CD8-positive, alpha-beta memory T cell (primary cell): ENCODE measurements at regions not wholly inside any gene's neighbourhood (a gene's known extent, or its start where the extent isn't known, plus 50 kb on each side); places are given as distances from the start of the nearest gene placed in this dataset.
"Not testable (repeated sequence)": the region's sequence is repeated elsewhere in the genome, so short reads cannot be mapped to it uniquely, and the experiment has no call there.

Source experiments
- CTCF ChIA-PET: fragments of 350-600 bp; sonication (Branson Sonifier 250); formaldehyde crosslinking; loops from one replicate; lab custom pipeline; 2021; ENCODE audit warnings: antibody characterized with exemption; lab: Charles Lee
- POLR2A ChIA-PET: fragments of 350-600 bp; sonication (Branson Sonifier 250); formaldehyde crosslinking; loops from one replicate; lab custom pipeline; 2021; ENCODE audit warnings: antibody characterized with exemption; lab: Charles Lee
- DNase-seq, 5 donors: peaks; one replicate each; pipeline versions ENCODE4 v3.0.0 to v3.0.0-alpha.2; 2020 to 2022; ENCODE audit warnings: mixed read lengths in 1 of 5
- H3K27ac ChIP-seq: one replicate; pipeline ENCODE4 v1.7.0; 2013; ENCODE audit warnings: low read depth, mild to moderate bottlenecking, low read length, moderate library complexity
- H3K27me3 ChIP-seq: 2 replicates; pipeline ENCODE4 v1.7.0; 2013; ENCODE audit warnings: low read length, mild to moderate bottlenecking; ENCODE audit not compliant: insufficient read depth, poor library complexity, severe bottlenecking
- H3K36me3 ChIP-seq: 2 replicates; pipeline ENCODE4 v1.7.0; 2013; ENCODE audit warnings: mild to moderate bottlenecking, low read length, moderate library complexity; ENCODE audit not compliant: insufficient read depth
- H3K4me1 ChIP-seq: 2 replicates; pipeline ENCODE4 v1.7.0; 2013; ENCODE audit warnings: mild to moderate bottlenecking, low read length, moderate library complexity; ENCODE audit not compliant: insufficient read depth
- H3K4me3 ChIP-seq: 2 replicates; pipeline ENCODE4 v1.7.0; 2013; ENCODE audit warnings: mild to moderate bottlenecking, low read length
- H3K9me3 ChIP-seq: 2 replicates; pipeline ENCODE4 v1.7.0; 2013; ENCODE audit warnings: mild to moderate bottlenecking, low read length
- H3K27ac Mint-ChIP-seq, 8 donors: one replicate each; pipeline ENCODE4 v1.8.0; 2020 to 2021; ENCODE audit warnings: mixed read lengths in 8 of 8, mild to moderate bottlenecking in 6 of 8, inconsistent platforms in 3 of 8, moderate library complexity in 3 of 8
- H3K27me3 Mint-ChIP-seq, 2 donors: one replicate each; pipeline ENCODE4 v1.8.0; 2020 to 2021; ENCODE audit warnings: mixed read lengths in 2 of 2, mild to moderate bottlenecking in 1 of 2, moderate library complexity in 1 of 2
- H3K36me3 Mint-ChIP-seq, 3 donors: one replicate each; pipeline ENCODE4 v1.8.0; 2020 to 2021; ENCODE audit warnings: mixed read lengths in 3 of 3, inconsistent platforms in 1 of 3, mild to moderate bottlenecking in 1 of 3
- H3K4me1 Mint-ChIP-seq, 3 donors: one replicate each; pipeline ENCODE4 v1.8.0; 2020 to 2021; ENCODE audit warnings: mixed read lengths in 3 of 3, inconsistent platforms in 1 of 3, mild to moderate bottlenecking in 1 of 3
- H3K4me3 Mint-ChIP-seq, 7 donors: one replicate each; pipeline ENCODE4 v1.8.0; 2020 to 2021; ENCODE audit warnings: mixed read lengths in 7 of 7, mild to moderate bottlenecking in 6 of 7, moderate library complexity in 4 of 7, inconsistent platforms in 2 of 7
- H3K9me3 Mint-ChIP-seq, 5 donors: one replicate each; pipeline ENCODE4 v1.8.0; 2020 to 2022; ENCODE audit warnings: mixed read lengths in 5 of 5, mild to moderate bottlenecking in 3 of 5, moderate library complexity in 2 of 5, inconsistent platforms in 1 of 5

DNA sequence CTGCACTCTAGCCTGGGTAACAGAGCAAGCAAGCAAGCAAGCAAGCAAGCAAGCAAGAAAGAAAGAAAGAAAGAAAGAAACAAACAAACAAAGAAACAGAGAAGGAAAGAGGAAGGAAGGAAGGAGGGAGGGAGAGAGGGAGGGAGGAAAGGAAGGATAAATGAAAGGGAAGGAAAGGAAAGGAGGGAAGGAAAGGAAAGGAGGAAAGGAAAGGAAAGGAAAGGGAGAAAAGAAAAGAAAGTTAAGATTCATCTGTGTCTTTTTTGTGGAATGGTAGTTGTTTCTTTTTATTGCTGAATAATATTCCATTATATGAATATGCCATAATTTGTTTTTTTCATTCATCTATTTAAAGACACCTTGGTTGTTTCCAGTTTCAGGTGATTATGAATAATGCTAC is 506.9 kb upstream of the NAALADL2 start:
- no peaks in the 10 kb centered on the region for H3K4me1 ChIP-seq
- CTCF ChIA-PET, result no interaction called here
- no peak for DNase-seq
- H3K4me3 ChIP-seq, result no peak overlapping the region
- H3K4me1 Mint-ChIP-seq, result no peaks in the 10 kb centered on the region
- H3K27ac Mint-ChIP-seq, result no peak overlapping the region
- H3K9me3 Mint-ChIP-seq, result peaks cover 0 to 21% (median 4%) of the 10 kb centered on the region in 5 donors
- no peaks in the 10 kb centered on the region for H3K27me3 ChIP-seq
- POLR2A ChIA-PET, result no interaction called here
- no peaks in the 10 kb centered on the region for H3K27me3 Mint-ChIP-seq
- no peaks in the 10 kb centered on the region for H3K9me3 ChIP-seq
- H3K27ac ChIP-seq, result no peak overlapping the region
- H3K36me3 ChIP-seq, result no peaks in the 10 kb centered on the region
- no peak overlapping the region for H3K4me3 Mint-ChIP-seq
- H3K36me3 Mint-ChIP-seq, result no peaks in the 10 kb centered on the region

GRCh38 chr3:174355505-174355904 is 503.6 kb upstream of the NAALADL2 start:
- Mint-ChIP-seq H3K27ac (no peak overlapping the region), H3K36me3 (no peaks in the 10 kb centered on the region), H3K4me3 (no peak overlapping the region), H3K4me1 (no peaks in the 10 kb centered on the region), H3K9me3 (peaks cover 0 to 14% (median 1%) of the 10 kb centered on the region in 5 donors), H3K27me3 (no peaks in the 10 kb centered on the region)
- POLR2A ChIA-PET, result no interaction called here
- no peaks in the 10 kb centered on the region for H3K36me3 ChIP-seq
- H3K4me1 ChIP-seq, result no peaks in the 10 kb centered on the region
- H3K27me3 ChIP-seq, result no peaks in the 10 kb centered on the region
- no peaks in the 10 kb centered on the region for H3K9me3 ChIP-seq
- DNase-seq, result no peak
- no peak overlapping the region for H3K4me3 ChIP-seq
- H3K27ac ChIP-seq, result no peak overlapping the region
- CTCF ChIA-PET, result no interaction called here

DNA sequence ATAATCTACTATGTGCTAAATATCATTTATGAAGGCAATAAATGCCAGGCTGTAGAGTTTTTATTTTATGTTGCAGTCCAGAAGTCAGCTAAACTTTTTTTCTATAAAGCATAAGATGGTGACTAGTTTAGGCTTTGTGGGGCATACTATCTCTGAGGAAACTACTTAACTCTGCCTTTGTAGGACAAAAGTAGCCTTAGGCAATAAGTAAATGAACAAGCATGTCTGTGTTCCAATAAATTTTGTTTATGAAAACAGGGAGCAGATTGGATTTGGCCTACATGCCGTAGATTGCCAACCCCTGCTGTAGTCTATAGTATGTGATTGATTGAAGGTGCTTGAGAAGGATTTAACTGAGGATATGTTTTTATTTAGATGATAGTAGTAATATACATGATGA is 502.5 kb upstream of the NAALADL2 start:
- Mint-ChIP-seq H3K4me1 (no peaks in the 10 kb centered on the region), H3K27me3 (no peaks in the 10 kb centered on the region), H3K27ac (no peak overlapping the region), H3K4me3 (no peak overlapping the region), H3K9me3 (peaks cover 0 to 5% (median 0%) of the 10 kb centered on the region in 5 donors), H3K36me3 (no peaks in the 10 kb centered on the region)
- no peaks in the 10 kb centered on the region for H3K9me3 ChIP-seq
- CTCF ChIA-PET, result no interaction called here
- no peak overlapping the region for H3K4me3 ChIP-seq
- no peaks in the 10 kb centered on the region for H3K4me1 ChIP-seq
- DNase-seq, result no peak
- no peak overlapping the region for H3K27ac ChIP-seq
- no peaks in the 10 kb centered on the region for H3K36me3 ChIP-seq
- POLR2A ChIA-PET, result no interaction called here
- H3K27me3 ChIP-seq, result no peaks in the 10 kb centered on the region

GRCh38 chr3:174358252-174358651 is 500.9 kb upstream of the NAALADL2 start:
- DNase-seq, result no peak
- no peaks in the 10 kb centered on the region for H3K36me3 ChIP-seq
- no peak overlapping the region for H3K4me3 Mint-ChIP-seq
- H3K27me3 ChIP-seq, result no peaks in the 10 kb centered on the region
- ChIA-PET POLR2A (no interaction called here), CTCF (no interaction called here)
- H3K36me3 Mint-ChIP-seq, result no peaks in the 10 kb centered on the region
- H3K4me1 Mint-ChIP-seq, result no peaks in the 10 kb centered on the region
- no peak overlapping the region for H3K27ac ChIP-seq
- no peaks in the 10 kb centered on the region for H3K27me3 Mint-ChIP-seq
- no peak overlapping the region for H3K27ac Mint-ChIP-seq
- peaks cover 0 to 7% (median 0%) of the 10 kb centered on the region in 5 donors for H3K9me3 Mint-ChIP-seq
- H3K4me1 ChIP-seq, result no peaks in the 10 kb centered on the region
- H3K9me3 ChIP-seq, result no peaks in the 10 kb centered on the region
- H3K4me3 ChIP-seq, result no peak overlapping the region

- H3K27me3 Mint-ChIP-seq, result no peaks in the 10 kb centered on the region
- no peak for DNase-seq
- H3K36me3 ChIP-seq, result no peaks in the 10 kb centered on the region
- H3K4me3 Mint-ChIP-seq, result no peak overlapping the region
- no peaks in the 10 kb centered on the region for H3K36me3 Mint-ChIP-seq
- no peak overlapping the region for H3K4me3 ChIP-seq
- CTCF ChIA-PET, result no interaction called here
- POLR2A ChIA-PET, result no interaction called here
- no peaks in the 10 kb centered on the region for H3K27me3 ChIP-seq
- no peaks in the 10 kb centered on the region for H3K9me3 ChIP-seq
- peaks cover 0 to 6% (median 0%) of the 10 kb centered on the region in 5 donors for H3K9me3 Mint-ChIP-seq
- no peaks in the 10 kb centered on the region for H3K4me1 Mint-ChIP-seq
- no peak overlapping the region for H3K27ac ChIP-seq
- no peaks in the 10 kb centered on the region for H3K4me1 ChIP-seq
- no peak overlapping the region for H3K27ac Mint-ChIP-seq
Observed at GRCh38 chr3:174362556-174362955, 496.6 kb upstream of the NAALADL2 start.

DNA sequence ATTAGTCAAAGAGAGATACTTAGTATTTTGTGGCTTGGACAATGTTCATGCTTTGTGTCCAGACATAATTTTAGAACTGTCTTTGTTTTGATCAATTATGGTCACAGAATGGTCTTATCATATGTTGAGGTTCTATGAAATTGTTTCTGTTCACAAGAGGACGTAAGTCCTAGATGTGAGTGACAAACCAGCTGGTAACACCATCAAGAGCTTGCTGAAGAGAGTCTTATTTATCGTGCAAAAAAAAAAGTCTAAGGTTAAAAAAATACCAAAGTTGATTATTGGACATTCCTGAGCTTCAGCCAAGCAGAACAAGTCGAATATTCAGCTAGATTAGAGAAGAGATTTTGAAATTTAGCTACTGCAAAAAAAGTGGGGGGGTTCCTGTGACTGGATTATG is 495.9 kb upstream of the NAALADL2 start:
- Mint-ChIP-seq H3K9me3 (peaks cover 0 to 6% (median under 1%) of the 10 kb centered on the region in 5 donors), H3K27me3 (no peaks in the 10 kb centered on the region), H3K27ac (no peak overlapping the region), H3K36me3 (no peaks in the 10 kb centered on the region), H3K4me1 (no peaks in the 10 kb centered on the region), H3K4me3 (no peak overlapping the region)
- Histone ChIP-seq H3K4me1 (no peaks in the 10 kb centered on the region), H3K4me3 (no peak overlapping the region), H3K36me3 (no peaks in the 10 kb centered on the region), H3K27me3 (no peaks in the 10 kb centered on the region), H3K9me3 (no peaks in the 10 kb centered on the region), H3K27ac (no peak overlapping the region)
- CTCF ChIA-PET, result no interaction called here
- POLR2A ChIA-PET, result no interaction called here
- DNase-seq, result no peak

DNA sequence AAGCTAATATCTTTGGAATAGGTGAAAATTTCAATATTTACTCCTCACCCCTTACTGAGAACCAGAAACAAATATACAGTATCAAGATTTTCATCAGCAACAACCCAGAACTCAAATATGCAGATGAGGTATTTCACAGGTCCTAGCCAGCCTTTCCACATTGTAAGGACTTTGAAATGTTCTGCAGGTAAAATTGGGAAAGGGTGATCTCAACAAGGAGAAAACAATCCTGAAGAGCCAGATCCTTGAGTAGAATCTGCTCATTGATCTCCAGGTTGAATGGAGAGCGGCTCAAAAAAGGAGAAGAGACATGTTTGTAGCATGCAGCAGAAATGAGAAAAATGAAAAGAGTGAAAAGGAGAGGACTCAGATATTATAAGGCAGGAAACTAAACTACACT is 493.3 kb upstream of the NAALADL2 start:
- Mint-ChIP-seq H3K27ac (no peak overlapping the region), H3K4me1 (no peaks in the 10 kb centered on the region), H3K9me3 (peaks cover 4 to 9% (median 8%) of the 10 kb centered on the region in 5 donors), H3K27me3 (no peaks in the 10 kb centered on the region), H3K36me3 (no peaks in the 10 kb centered on the region), H3K4me3 (no peak overlapping the region)
- no peaks in the 10 kb centered on the region for H3K27me3 ChIP-seq
- no peak overlapping the region for H3K4me3 ChIP-seq
- no peak overlapping the region for H3K27ac ChIP-seq
- no peaks in the 10 kb centered on the region for H3K4me1 ChIP-seq
- POLR2A ChIA-PET, result no interaction called here
- H3K36me3 ChIP-seq, result no peaks in the 10 kb centered on the region
- no peak for DNase-seq
- CTCF ChIA-PET, result no interaction called here
- H3K9me3 ChIP-seq, result no peaks in the 10 kb centered on the region

GRCh38 chr3:174366904-174367303 is 492.2 kb upstream of the NAALADL2 start:
- H3K27ac ChIP-seq, H3K36me3 ChIP-seq, H3K4me1 ChIP-seq, H3K9me3 Mint-ChIP-seq, H3K27ac Mint-ChIP-seq, H3K27me3 ChIP-seq, H3K9me3 ChIP-seq, H3K36me3 Mint-ChIP-seq, H3K4me3 Mint-ChIP-seq, H3K4me3 ChIP-seq, CTCF ChIA-PET, POLR2A ChIA-PET, H3K4me1 Mint-ChIP-seq, H3K27me3 Mint-ChIP-seq, DNase-seq: not testable (repeated sequence)

GRCh38 chr3:174376346-174376745 is 482.8 kb upstream of the NAALADL2 start:
- Histone ChIP-seq H3K9me3 (no peaks in the 10 kb centered on the region), H3K36me3 (no peaks in the 10 kb centered on the region), H3K4me3 (no peak overlapping the region), H3K27me3 (no peaks in the 10 kb centered on the region), H3K4me1 (no peaks in the 10 kb centered on the region), H3K27ac (no peak overlapping the region)
- H3K27ac Mint-ChIP-seq, result no peak overlapping the region
- H3K4me3 Mint-ChIP-seq, result no peak overlapping the region
- peaks cover 0 to 5% (median 0%) of the 10 kb centered on the region in 5 donors for H3K9me3 Mint-ChIP-seq
- CTCF ChIA-PET, result no interaction called here
- POLR2A ChIA-PET, result no interaction called here
- H3K4me1 Mint-ChIP-seq, result no peaks in the 10 kb centered on the region
- no peaks in the 10 kb centered on the region for H3K36me3 Mint-ChIP-seq
- DNase-seq, result no peak
- no peaks in the 10 kb centered on the region for H3K27me3 Mint-ChIP-seq
